D341Med (cell line): ENCODE measurements at regions not wholly inside any gene's neighbourhood (a gene's known extent, or its start where the extent isn't known, plus 50 kb on each side); places are given as distances from the start of the nearest gene placed in this dataset.
"Not testable (repeated sequence)": the region's sequence is repeated elsewhere in the genome, so short reads cannot be mapped to it uniquely, and the experiment has no call there.

Experiments
- DNase-seq: peaks from one replicate; pipeline ENCODE4 v3.0.0; 2012; ENCODE audit warnings: low spot score

DNA sequence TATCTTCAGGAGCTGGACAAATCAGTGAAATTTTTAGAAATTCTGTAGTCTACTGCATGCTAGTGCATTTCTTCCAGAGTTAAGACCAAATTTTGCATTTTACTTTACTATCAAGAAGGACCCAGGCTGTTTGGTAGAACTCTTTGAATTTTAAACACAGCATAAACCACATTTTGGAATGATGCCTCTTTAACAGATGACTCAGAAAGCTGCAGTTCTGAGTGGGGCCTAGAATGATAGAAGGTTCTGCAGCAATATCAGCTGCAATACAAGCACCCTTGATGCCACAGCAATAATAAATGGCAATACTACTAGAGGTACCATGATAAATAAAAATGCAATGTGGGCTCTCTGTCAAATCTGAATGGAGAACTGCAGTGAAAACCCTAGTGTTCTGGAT is 198.7 kb downstream of the TMA16 start:
- DNase-seq: no peak

DNA sequence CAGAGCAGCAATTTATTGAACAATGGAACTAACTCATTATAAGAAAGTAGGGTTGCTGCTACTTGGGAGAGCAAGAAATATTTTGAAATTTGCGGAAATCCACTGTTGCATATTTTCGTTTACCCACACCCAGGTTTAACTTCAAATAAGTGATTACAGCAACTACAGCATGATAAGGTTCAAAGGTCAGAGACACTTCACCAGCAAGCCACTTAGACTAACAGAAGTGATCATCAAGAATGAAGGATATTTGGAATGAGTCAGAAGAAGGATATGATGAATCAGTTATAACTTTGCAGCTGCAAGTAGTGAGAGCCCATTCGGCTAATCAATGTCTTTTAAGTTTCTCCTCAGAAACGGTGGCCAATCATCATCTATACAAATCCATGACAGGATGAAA is 199.3 kb downstream of the TMA16 start:
- no peak for DNase-seq

DNA sequence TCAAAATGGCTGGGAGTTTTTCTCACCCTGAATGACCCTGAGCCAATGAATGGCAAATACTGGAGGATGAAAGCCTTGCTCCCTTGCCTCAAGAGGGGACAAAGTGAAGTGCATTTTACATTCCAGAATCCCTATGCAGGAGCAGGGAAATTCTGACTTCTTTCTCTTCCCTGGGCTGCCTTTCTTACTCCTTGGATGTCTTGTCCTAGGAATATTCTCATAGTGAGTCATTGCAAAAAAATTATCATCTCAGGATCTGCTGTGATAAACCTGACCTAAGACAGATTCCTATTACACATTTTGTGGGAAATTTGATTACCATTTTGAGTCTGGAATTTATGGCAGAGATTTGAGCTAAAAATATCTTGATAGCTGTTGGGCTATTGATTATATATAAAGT is 199.9 kb downstream of the TMA16 start:
- DNase-seq: no peak

DNA sequence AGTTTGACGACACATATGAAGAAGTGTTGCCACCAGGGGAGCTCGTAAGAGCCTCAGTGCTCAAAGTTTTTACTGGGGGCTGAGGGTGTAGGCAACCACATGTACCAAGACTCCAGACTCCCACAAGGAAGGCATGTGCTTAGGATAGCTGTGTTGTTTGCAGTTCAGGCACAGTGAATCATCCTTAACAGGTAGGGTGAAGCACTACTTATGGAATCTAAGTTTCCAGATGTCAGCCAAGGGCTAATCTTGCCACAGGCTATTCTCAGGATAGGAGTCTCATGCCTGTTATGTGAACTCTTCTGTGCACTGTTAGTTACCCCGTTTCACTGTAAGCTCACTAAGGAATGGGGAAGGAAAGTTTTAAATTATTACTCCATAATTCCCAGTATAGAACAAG is 202.6 kb downstream of the TMA16 start:
- no peak for DNase-seq

DNA sequence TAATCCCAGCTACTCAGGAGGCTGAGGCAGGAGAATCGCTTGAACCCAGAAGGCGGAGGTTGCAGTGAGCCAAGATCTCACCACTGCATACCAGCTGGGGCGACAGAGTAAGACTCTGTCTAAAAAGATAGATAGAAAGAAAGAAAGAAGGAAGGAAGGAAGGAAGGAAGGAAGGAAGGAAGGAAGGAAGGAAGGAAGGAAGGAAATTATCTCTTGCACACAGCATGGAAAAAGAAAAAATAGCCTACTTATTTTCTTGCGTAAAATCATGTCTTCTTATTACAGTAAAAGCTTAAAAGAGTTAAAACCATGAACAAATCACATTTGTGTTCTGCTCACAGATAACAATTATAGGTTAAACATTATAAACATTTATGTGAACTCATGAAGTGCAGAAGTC is 205.9 kb downstream of the TMA16 start:
- not testable (repeated sequence) for DNase-seq

DNA sequence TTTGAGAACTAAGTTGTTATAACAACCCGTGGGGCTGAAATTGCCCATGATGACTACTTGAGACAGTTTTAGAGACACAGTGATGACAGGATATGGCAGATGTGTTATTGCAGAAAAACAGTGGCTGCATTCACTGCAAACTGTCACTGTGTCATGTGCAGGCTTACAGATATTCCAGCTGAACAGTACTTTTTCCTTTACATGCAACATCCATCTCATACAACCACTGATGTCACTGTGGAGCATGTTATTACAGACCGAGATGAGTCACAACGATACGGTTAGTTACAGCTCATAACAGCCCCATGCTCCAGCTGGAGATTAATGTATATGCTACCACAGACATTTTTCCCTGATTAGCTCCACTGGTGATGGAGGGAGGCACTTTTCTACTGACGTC is 207.4 kb downstream of the TMA16 start:
- peak; percentile 46 for DNase-seq

DNA sequence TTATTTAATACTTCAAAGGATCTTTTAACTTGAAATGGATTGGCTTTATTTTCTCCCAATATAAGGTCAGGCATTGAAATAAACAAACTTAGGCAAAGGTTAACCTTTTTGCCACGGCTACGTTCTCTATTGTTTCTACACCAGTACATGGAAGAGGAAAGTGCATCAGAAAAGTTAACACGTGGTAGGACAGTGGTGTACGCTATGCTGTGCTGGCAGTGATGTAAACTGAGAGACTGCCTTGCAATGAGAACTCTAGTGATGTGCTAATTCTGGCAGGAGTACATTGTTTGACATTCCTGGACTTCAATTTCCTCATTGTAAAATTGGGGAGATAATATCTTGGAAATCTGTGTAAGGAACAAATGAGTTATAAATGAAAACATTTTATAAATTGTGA is 208.2 kb downstream of the TMA16 start:
- DNase-seq: no peak

DNA sequence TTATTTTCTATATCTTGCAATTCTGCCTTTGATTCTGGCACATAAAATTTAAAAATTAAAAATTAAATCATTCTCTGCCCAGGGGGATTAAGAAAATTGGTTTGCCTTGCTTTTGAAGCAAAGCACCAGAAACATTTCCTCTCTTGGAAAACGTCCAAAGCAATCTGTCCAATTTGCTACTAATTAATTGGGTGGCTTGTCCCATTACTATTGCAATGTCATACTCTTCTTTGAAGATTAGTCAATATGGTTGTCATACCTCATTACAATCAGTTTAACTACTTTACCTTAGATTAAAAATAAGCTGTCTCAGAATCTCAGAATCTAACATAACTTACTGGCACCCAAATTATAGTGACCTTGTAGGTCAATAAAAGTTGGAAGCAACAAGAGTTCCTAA is 208.8 kb downstream of the TMA16 start:
- DNase-seq: no peak

DNA sequence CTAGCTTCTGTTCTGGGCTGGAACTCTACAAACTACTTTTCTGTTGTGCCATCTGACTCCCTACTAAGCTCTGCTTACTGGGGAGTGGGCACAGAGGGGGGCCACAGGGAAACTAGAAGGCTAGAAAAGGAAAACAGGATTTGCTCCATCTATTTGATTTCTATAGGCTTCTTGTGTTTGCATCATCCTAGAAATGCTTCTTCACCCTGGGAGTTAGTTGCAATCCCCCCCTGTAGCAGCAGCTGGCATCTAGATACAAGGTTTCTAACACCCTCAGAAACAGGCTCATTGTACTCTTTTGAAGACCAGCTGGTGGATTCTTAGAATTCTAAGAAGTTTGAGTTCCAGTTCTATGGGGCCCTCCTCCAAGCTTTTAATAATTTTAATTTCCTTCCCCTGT is 213.4 kb downstream of the TMA16 start:
- no peak for DNase-seq

DNA sequence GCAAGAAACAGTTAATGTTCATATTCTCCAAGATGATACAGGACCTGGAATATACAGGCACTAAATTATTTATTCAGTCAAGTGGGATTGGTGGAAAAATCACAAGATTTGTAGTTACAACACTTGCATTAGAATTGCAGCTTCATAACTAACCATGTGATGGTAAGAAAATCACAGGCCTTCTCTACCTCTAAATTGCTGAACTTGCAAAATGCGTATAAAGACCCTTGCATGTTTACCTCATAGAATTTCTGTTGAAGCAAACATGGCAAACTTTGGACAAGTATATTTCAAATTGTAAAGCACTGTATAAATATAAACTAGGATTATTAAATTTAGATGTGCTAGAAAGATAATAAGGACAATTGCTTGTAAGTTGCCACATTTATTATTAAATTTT is 215.1 kb downstream of the TMA16 start:
- no peak for DNase-seq

DNA sequence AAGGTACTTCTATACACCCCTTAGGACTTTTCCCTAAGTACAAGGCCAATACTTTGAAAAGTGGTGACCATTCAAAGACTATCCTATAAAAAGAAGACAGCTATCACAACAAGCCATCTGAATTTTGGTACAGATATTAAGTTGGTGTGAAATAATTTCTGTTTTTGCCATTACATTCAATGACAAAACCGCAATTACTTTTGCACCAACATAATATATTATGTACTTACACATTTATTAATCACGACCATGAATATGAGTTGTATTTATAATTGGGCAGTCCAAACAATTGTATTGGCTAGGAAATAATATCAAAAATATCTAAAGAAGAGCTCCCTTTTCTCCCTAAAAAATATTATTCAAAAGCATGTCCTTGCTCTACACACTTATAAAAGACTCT is 215.7 kb downstream of the TMA16 start:
- DNase-seq: no peak

DNA sequence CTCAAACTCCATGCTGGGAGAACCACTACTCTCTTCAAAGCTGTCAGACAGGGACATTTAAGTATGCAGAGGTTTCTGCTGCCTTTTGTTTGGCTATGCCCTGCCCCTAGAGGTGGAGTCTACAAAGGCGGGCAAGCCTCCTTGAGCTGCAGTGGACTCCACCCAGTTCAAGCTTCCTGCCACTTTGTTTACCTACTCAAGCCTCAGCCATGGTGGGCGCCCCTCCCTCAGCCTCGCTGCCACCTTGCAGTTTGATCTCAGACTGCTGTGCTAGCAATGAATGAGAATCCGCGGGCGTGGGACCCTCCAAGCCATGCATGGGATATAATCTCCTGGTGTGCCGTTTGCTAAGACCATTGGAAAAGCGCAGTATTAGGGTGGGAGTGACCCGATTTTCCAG is 230.0 kb downstream of the TMA16 start:
- DNase-seq: not testable (repeated sequence)

DNA sequence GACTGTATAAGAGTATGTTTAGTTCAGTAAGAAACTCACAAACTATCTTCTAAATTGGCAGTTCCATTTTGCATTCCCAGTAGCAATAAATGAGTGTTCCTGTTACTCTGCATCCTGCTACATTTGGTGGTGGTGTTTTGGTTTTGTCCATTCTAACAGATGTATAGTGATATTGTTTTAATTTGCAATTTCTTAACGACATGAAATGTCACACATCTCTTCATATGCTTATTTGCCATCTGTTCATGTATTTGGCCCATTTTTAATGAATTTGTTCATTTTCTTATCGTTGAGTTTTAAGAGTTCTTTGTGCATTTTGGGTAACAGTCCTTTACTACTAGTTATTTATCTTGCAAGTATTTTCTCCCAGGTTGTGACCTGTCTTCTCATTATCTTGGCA is 232.2 kb downstream of the TMA16 start:
- DNase-seq: no peak

DNA sequence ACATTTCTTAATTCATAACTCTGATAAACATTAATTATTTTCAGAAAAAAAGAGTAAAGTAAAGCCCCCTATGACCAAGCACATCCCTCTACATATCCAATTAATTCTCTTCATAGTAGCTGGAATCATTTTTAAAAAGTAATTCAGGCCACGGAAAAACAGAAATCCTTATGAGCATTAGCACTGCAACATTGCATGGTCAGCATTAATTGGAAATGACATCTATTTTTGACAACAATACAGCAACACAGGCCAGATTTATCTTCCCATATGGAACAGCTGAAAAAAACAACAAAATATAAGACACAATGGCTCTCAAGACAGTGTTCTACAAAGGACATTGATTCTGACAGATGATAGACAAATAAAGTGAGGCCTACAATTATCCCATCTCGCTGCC is 236.6 kb downstream of the TMA16 start:
- no peak for DNase-seq

DNA sequence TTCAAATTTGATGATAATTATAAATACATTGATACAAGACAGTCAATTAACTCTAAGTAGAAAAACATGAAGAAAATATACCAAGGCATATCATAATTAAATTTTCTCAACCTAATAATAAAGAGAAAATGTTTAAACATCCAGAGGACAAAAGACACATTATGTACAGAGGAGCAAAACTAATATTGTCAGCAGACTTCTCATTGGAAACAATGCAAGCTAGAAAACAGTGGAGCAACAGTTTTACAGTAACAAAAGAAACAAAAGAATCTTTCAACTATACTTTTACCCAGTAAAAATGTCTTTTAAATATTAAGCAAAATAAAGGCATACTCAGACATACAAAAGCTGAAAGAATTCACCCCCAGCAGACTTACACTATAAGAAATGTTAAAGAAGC is 238.0 kb downstream of the TMA16 start:
- DNase-seq: no peak

DNA sequence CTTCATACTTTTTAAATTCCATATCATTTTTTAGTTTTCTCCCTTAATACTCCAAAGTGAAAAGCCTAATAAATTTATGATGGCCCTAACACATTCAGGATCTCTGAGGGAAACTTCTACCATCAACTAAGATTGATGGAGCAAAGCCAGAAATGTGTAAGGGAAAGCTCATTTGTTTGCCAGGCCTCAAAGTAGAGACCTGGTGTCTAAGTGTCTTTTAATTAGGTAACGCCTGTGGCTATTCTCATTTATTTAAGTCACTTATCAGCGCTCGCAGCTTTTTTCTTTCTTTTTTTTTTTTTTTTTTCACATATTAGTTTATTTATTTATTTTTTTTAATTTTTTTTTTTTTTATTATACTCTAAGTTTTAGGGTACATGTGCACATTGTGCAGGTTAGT is 242.4 kb downstream of the TMA16 start:
- no peak for DNase-seq

DNA sequence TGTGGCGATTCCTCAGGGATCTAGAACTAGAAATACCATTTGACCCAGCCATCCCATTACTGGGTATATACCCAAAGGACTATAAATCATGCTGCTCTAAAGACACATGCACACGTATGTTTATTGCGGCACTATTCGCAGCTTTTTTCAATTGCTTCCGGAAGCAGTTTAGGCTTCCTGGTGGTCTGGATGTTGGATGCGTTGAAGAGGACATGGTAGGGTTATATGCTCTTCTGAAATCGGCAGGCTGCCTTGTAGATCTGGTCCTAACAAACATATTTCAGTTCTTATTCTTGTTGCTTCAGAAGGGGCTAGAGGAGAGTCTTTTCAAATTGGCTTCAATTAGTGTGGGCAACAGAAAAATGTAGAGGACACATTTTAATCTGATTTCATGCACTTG is 243.4 kb downstream of the TMA16 start:
- not testable (repeated sequence) for DNase-seq

DNA sequence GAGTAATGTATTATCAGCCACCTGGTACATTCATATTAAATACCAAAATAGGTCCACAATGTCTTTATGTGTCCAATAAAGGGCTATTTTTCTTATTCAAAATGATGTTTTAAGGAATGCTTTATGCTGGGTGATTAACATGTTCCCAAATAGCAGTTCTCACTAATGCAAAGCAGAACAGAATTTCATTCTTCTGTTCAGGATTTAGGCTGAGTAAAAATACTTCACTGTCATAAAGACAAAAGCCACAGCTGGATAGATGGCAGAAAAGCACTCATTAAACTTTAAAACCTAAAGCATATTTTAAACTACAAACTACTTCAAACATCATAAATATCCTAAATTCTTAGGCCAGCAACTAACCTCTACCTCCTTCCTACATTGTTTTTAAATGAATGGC is 244.0 kb downstream of the TMA16 start:
- DNase-seq: no peak

DNA sequence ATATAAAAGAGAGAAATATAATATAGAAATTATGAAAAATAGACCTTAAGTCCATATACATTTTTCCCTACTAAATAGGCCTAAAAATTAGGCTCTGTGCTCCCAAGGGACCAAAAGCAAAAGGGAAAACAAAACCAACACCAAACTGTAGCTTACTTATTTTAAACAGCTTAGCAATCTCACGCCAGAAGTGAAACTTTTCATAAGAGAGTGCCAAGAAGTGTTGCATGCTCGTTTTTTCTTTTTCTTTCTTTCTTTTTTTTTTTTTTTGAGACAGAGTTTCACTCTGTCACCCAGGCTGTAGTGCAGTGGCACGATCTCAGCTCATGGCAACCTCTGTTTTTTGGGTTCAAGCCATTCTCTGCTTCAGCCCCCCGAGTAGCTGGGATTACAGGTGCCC is 250.4 kb downstream of the TMA16 start:
- DNase-seq: no peak

DNA sequence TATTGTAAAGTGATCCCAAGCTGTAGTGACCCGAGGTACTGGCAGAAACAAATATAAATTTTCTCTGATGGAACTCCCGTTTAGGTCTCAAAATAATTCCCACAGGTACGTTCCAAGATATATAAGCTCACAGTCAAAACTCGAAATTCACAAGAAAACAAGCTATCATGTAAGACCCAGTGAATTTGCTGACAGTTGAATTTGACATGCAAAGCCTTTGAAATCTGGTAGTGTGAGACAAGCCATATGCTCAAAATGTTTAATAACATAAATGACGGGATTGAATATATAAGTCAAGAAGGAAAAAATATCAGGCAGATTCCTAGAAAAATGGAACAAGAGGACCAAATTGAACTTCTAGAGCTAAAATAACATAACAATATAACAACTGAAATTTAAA is 252.8 kb downstream of the TMA16 start:
- no peak for DNase-seq

DNA sequence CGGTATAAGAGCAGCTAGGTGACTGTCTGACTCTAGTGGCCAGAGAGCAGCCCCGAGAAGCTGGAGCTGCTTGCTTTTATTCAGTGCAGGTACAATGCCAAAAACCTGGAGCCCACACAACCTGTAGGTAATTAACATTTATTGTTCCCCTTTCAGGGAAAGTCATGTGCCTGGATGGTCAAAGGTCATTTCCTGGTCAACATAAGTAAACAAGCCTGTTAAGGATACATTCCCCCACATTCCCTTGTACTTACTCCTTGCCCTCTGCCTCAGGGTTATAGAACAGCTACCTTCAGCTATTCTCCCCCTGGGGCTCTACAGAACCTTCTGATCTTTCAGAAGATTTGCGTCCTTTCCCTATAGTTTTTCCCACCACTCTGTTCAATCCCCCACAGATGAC is 253.4 kb downstream of the TMA16 start:
- DNase-seq: no peak

DNA sequence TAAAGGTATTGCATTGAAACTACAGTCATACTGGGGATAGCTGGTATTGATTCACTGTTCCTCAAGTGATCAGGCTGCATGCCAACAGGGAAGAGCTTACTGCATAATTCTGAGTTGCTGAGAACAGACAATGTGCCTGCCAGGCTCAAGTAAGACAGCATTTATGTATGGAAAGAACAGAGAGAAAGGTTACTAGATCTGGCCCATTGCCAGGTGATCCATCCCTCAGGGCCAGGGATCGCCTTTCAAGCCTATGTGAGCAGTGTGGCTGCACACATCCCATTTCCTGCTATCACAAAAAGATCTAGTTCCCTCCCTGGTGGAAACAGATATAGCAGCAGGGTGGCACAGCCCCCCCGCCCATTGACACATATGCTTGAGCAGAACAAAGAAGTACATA is 254.0 kb downstream of the TMA16 start:
- peak; percentile 61 for DNase-seq

DNA sequence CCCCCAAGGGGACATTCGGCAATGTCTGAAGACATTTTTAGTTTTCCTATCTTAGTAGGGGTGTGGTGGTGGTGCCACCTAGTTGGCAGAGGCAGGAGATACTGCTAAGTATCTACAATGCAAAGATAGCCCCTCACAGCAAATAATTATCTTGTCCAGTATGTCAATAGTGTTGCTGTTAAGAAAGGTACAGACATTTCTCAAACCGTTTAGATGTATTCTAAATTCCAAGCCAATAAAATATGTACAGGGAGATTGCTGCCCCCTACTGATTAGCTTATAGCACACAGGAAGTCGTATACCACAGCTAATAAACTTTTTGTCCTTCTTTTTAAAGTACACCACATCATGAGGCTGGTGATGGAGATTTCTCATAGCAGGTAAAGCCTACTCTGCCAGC is 260.5 kb downstream of the TMA16 start:
- DNase-seq: peak; percentile 39

DNA sequence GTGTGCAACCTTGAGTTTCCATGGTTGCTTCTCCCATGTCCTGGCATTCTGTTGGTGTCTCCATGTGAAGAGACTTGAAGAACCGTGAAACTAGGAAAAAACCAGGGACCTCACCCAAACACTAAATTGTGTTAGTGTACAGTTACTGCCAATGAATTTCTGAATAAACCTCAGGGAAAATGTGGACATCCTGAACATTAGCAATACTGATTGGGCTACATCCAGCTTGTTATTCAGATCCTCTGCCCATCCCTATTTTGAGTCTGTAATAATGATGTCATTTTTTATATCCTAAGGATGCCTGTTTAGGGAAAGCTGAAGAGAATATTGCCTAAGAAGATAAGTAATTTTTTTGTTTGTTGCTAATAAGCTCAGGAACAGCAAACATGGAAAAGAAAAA is 262.7 kb downstream of the TMA16 start:
- DNase-seq: no peak

DNA sequence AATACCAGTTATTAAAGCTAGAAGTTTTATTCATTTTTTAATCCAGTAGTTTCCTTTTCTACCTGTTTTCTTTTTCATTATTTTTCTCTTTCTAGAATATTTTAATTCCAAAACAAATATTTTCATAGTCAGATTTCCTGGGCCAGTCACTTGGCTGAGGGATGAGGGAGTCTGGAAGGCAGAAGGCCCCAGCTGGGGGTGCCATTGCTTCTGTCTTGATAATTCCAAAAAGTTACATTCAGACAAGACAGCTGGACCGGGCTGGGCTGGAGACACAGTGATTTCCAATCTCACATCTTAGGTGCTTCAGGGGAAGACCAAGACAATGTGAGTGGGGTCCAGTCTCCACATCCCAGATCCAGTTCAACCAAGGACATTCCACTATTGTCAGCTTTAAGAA is 263.5 kb downstream of the TMA16 start:
- DNase-seq: no peak
